PFSK-1 (cell line): ENCODE measurements at regions not wholly inside any gene's neighbourhood (a gene's known extent, or its start where the extent isn't known, plus 50 kb on each side); places are given as distances from the start of the nearest gene placed in this dataset.

ENCODE experiments used
- FOXP2 ChIP-seq: optimal IDR thresholded peaks from 2 replicates; pipeline ENCODE3; 2011; ENCODE audit warnings: borderline replicate concordance, control low read depth, inconsistent platforms; ENCODE audit not compliant: insufficient read depth; ENCODE audit errors: extremely low read length, extremely low read depth
- POLR2AphosphoS5 ChIP-seq: IDR thresholded peaks from 2 replicates; pipeline ENCODE4 v1.6.1; 2012; ENCODE audit warnings: low read depth, mild to moderate bottlenecking, control low read depth, low read length, moderate library complexity
- REST ChIP-seq, 2 experiments: IDR thresholded peaks; 2 replicates each; pipeline versions ENCODE4 v1.6.1 to v1.8.0; 2011 to 2012; ENCODE audit warnings: low read depth in 2 of 2, low read length in 2 of 2, control low read depth in 1 of 2, inconsistent platforms in 1 of 2, mild to moderate bottlenecking in 1 of 2, moderate library complexity in 1 of 2; ENCODE audit not compliant: insufficient read depth in 1 of 2
- SIN3A ChIP-seq: IDR thresholded peaks from 2 replicates; pipeline ENCODE4 v1.6.1; 2012; ENCODE audit warnings: mild to moderate bottlenecking, low read length, moderate library complexity, borderline replicate concordance; ENCODE audit not compliant: insufficient read depth
- TAF1 ChIP-seq: IDR thresholded peaks from 2 replicates; pipeline ENCODE4 v1.6.1; 2012; ENCODE audit warnings: low read length, control low read depth, borderline replicate concordance; ENCODE audit not compliant: insufficient read depth

GRCh38 chr22:44409974-44410316 is 88.1 kb downstream of the RTL6 start:
- no peak for TF ChIP-seq REST (IDR thresholded peaks at IDR 0.05; ENCODE audit: insufficient read depth in 1 of 2, low read depth in 2 of 2, low read length in 2 of 2)

DNA sequence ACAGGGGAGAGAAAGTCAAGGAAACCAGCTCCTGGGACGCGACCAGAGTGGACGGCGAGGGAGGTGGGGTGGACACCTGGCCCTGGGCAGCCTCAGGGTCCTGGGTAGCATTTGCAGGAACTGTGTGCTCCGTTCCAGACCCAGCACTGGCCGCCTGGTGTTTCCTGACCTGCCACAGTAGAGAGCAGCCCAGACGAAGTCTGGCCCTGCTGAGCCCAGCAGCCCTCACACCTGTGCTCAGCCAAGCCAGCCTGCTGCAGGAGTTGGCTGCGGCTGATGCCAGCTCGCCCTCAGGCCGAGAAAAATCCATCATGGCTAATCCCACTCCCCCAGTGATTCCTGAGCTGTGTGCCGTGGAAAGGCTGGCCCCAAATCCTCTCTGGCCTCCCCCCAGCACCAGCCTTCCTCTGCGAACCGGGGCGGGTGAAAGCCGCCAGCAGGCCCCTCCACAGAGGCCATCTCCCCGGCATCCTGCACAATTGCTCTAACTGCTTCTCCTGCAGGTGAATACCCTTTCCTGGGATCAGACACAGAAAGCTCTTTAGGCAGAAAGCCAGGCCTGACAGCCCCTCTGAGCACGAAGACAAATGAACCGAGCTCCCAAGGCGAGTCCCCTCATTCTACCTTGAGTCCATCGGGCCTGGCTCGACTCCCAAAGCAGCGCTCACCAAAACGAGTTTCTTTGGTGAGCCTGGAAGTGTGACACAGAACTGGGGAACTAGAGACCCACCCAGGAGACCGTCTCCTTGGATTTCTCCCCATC is 88.6 kb downstream of the RTL6 start:
- TF ChIP-seq TAF1 = no peak

GRCh38 chr22:44408829-44409192 is 89.2 kb downstream of the RTL6 start:
- no peak for TF ChIP-seq FOXP2
- TF ChIP-seq REST (IDR thresholded peaks at IDR 0.05; ENCODE audit: insufficient read depth in 1 of 2, low read depth in 2 of 2, low read length in 2 of 2) = no peak
- no peak for TF ChIP-seq TAF1
- no peak for TF ChIP-seq SIN3A
- no peak for TF ChIP-seq POLR2AphosphoS5

- no peak for TF ChIP-seq FOXP2
- no peak for TF ChIP-seq REST (IDR thresholded peaks at IDR 0.05; ENCODE audit: insufficient read depth in 1 of 2, low read depth in 2 of 2, low read length in 2 of 2)
- no peak for TF ChIP-seq SIN3A
- TF ChIP-seq TAF1 = no peak
- no peak for TF ChIP-seq POLR2AphosphoS5
Observed at GRCh38 chr22:44407987-44408828, 89.8 kb downstream of the RTL6 start.

- TF ChIP-seq TAF1 (no peak), REST (IDR thresholded peaks at IDR 0.05; ENCODE audit: insufficient read depth in 1 of 2, low read depth in 2 of 2, low read length in 2 of 2) (no peak), SIN3A (no peak), POLR2AphosphoS5 (no peak), FOXP2 (no peak)
Observed at GRCh38 chr22:44407171-44407986, 90.7 kb downstream of the RTL6 start.
